D721Med (cell line): ENCODE measurements at regions not wholly inside any gene's neighbourhood (a gene's known extent, or its start where the extent isn't known, plus 50 kb on each side); places are given as distances from the start of the nearest gene placed in this dataset.

Experiments
- DNase-seq: peaks from one replicate; pipeline ENCODE4 v3.0.0; 2011; ENCODE audit warnings: low spot score; ENCODE audit not compliant: insufficient read length
- FAIRE-seq: peaks from 2 replicates; lab custom pipeline; 2011; peaks lifted over from hg19 to GRCh38; lab: Jason Lieb, UNC
- TF ChIP-seq, protein P1 (sequence below): IDR thresholded peaks from 2 replicates; pipeline ENCODE4 v1.5.1; 2012; ENCODE audit warnings: mild to moderate bottlenecking, control low read depth; ENCODE audit not compliant: insufficient read depth; ENCODE audit errors: missing control alignments

DNA sequence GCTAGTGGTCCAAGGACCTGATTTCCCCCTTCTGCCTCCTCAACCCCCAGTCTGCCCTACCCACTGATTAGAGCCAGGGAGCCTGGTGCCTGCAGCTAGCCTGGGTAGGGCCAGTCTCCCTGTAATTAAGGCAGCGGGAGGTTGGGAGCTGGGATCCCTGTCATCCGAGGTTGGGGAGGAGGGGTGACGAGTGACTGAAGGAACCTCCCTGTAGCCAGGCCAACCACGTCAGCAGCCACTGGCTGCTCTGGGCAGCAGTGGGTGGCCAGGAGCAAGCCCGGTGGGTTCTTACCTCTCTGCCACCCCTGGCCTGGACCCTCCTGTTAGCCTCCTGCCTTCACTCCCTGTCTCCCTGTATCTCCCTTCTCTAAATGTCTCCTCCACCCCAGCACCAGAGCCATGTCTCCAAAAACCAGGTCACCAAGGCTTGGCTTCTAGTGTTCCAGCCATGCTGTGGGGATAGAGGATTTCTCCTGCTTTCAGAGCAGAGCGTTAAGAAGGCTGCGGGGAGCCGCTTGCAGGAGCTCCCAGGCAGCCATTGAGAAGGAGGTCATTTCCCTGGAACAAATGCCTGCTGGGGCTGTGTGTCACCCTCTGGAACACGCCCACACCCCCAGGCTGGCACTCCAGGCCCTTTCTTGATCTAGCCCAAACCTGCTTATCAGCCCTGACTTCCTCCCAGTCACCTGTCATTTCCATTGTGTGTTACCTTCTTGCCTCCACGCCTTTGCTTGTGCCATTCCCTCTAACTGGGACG is 65.0 kb upstream of the GGTA1 start:
- TF ChIP-seq, protein P1, sequence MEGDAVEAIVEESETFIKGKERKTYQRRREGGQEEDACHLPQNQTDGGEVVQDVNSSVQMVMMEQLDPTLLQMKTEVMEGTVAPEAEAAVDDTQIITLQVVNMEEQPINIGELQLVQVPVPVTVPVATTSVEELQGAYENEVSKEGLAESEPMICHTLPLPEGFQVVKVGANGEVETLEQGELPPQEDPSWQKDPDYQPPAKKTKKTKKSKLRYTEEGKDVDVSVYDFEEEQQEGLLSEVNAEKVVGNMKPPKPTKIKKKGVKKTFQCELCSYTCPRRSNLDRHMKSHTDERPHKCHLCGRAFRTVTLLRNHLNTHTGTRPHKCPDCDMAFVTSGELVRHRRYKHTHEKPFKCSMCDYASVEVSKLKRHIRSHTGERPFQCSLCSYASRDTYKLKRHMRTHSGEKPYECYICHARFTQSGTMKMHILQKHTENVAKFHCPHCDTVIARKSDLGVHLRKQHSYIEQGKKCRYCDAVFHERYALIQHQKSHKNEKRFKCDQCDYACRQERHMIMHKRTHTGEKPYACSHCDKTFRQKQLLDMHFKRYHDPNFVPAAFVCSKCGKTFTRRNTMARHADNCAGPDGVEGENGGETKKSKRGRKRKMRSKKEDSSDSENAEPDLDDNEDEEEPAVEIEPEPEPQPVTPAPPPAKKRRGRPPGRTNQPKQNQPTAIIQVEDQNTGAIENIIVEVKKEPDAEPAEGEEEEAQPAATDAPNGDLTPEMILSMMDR = no peak
- DNase-seq (peak; percentile 10), FAIRE-seq (no peak)

DNA sequence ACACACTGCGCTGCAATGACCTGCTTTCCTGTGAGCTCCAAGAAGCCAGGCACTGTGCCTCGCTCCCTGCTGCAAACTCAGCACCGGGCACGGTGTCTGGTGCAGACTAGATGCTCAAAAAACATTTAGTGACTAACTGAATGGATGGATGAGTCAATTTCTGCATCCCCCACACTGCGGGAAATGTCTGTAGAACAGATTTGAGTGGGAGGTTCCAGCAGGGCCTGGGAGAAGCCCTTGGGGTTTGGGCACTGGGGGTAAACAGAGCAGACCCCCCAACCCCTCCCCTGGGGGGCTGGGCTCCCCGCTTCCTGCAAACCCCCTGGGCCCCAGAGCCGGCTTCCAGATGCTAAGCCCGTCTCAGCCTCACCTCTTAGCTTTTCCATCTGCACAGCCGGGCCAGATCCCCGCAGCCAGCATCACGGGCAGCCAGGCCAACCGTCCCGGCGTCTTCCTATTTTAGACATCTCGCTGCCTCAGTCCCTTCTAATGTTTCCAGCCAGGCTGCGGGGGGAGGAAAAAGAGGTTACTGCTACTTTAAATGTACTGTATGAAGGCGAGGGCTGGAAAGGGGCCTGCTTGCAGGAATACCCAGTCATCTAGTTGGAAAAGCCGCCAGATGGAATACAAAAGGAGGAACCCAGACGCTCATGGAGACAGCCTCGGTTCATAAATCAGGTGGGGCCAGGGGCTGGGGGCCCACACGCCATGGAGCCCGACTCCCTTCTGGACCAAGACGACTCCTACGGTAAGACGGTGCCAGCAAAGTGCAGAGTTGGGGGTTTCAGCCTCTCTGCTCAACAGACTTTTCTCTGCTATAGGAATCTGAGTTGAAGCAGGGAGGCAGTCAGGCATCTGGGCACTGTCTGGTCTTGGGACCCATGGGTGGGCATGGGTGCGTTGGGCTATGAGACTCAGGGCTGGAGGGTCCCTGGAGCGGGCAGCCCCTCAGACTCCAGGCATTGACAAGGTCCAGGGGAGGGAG is 67.1 kb upstream of the GGTA1 start:
- DNase-seq = peak; percentile 77
- TF ChIP-seq, protein P1 = no peak
- no peak for FAIRE-seq

DNA sequence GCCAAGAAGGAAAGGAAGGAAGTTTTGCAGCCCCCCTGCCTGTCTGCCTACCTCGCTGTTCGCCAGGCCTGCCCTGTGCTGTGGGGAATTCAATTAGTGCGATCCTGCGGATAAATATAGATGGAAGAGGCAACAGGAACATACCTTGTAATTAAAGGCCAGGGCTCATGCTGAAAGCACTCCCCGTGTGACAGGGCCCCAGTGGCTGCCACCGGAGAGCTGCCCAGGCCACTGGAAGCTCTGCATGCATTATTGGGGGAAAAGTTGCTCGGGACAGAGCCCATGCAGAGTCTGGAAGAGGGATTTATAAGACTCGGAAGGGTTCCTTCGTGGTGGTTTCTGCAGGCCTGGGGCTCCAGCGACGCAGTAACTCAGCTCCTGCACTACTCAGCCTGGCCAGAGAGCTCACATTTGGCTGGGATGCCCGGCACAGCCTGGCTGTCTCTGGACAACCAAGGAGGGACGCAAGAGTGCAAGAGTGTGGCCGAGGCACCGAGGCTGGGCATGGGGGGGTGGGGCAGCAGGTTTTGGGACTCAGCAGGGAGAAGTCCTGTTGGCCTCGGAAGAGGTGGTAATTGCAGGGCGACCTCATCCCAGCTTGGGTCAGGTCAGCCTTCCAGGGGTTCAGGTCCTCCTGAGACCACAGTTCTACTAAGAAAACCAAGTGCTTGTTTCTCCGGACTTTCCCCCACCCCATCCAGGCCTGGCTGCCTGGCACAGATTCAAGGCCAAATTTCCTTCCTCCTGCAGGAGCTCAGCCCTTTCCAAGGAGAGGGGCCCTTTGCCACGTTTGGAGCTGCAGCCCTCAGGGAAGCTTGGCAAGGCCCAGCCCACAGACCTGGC is 68.1 kb upstream of the GGTA1 start:
- no peak for FAIRE-seq
- TF ChIP-seq, protein P1 = no peak

DNA sequence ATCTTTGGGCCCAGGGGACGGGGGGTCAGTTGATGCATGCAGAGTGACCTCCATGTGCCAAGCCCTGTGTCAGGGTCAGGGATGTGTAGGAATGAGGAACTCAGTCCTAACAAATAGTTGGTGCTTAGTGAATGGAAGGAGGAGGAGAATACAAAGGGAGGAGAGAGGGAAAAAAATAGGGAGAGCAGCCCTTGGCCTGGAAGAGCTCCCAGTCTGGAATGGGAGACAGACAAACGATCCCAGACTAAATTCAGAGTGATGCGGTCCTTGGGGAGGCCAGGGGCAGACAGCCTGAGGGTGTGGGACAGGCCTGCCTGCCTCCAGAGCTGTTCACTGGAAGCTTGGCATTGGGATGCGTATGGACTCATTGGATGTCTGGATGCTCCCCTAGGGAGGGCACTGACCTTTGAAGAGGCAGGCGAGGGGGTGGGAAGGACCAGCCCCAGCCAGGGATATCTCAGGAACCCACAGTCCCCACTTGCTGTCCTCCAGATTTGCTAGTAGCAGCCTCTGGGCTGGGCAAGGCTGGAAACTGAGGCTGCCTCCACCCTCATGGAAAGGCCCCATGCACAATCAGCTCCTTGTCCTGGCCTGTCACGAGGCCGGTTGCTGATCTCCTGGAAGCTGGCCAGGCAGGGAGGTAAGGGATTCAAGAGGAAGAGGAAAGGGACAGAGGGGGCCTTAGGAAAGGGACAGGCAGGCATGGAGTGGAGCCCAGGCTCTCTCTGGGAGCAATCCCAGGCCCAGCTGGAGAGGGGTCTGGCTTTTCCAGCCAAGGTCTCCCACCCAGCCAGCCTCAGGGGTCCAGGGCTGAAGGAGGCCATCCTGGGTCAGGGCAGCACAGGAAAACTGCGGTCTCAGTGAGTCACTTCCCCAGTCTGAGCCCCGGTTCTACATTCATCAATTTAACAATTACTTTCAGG is 69.0 kb upstream of the GGTA1 start:
- TF ChIP-seq, protein P1 = no peak
- DNase-seq = no peak
- no peak for FAIRE-seq

More for the DNA sequence above, 68.1 kb upstream of the GGTA1 start:
- no peak for DNase-seq

DNA sequence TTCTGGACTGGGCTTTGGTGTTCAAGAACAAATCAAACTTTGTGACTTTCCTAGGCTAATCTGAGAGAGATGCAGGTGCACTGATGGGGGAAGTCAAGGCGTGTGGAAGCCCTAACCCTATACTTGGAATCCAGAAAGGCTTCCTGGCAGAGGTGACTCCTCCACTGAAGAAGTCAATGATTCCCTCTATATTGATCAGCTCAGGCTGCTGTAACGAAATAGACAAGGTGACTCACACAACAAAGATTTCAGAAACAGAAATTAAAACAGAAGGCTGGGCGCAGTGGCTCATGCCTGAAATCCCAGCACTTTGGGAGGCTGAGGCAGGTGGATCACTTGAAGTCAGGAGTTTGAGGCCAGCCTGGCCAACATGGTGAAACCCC is 69.6 kb upstream of the GGTA1 start:
- no peak for DNase-seq
- TF ChIP-seq, protein P1 = no peak
- FAIRE-seq = no peak

DNA sequence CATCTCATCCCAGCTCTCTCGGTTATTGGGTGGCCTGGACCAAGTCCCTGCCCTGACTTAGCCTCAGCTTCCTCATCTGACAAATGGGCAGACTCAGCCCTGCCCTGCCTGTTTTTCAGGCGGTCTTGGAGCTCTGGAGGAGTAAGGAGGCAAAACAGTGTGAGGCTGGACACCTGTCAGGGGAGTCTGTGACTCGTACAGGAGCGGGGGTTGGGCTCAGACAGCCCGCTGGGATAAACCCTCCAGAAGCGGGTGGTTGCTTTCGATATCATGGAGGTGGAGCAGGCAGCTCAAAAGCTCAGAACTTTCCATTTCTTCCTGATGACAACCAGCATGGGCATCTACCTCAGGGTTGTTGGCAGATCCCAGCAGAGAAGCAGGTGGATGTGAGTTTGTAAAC is 72.9 kb upstream of the GGTA1 start:
- TF ChIP-seq, protein P1 = no peak
- no peak for FAIRE-seq

More for the DNA sequence above, 72.9 kb upstream of the GGTA1 start:
- DNase-seq = no peak
